Heart left ventricle (tissue), 16 donors: ENCODE measurements at regions not wholly inside any gene's neighbourhood (a gene's known extent, or its start where the extent isn't known, plus 50 kb on each side); places are given as distances from the start of the nearest gene placed in this dataset.

Experiments
- ATAC-seq, 4 donors: fragments of 200-7000 bp; cut with Tn5 transposase; one replicate each; pipeline ENCODE4 v1.9.1; 2020 to 2022; ENCODE audit warnings: moderate library complexity in 4 of 4, mild to moderate bottlenecking in 3 of 4, moderate number of reproducible peaks in 1 of 4
- DNase-seq, 5 donors: peaks; one replicate each; pipeline ENCODE4 v3.0.0-alpha.2; 2020
- H3K27ac ChIP-seq, 12 donors: fragments of 200-600 bp; sonication (generic) in 4 of 12; one replicate each; pipeline versions ENCODE4 v1.5.0 to v1.8.0; 2016 to 2022; ENCODE audit warnings: mild to moderate bottlenecking in 2 of 12
- H3K27me3 ChIP-seq, 9 donors: fragments of 200-600 bp; sonication (generic) in 2 of 9; one replicate each; pipeline versions ENCODE4 v1.5.1 to v1.8.0; 2016 to 2022; ENCODE audit warnings: mild to moderate bottlenecking in 3 of 9
- H3K36me3 ChIP-seq, 9 donors: fragments of 200-600 bp; sonication (generic) in 2 of 9; one replicate each; pipeline versions ENCODE4 v1.5.0 to v1.8.0; 2018 to 2022; ENCODE audit warnings: mild to moderate bottlenecking in 2 of 9
- H3K4me1 ChIP-seq, 12 donors: fragments of 200-600 bp; sonication (generic) in 4 of 12; one replicate each; pipeline versions ENCODE4 v1.5.0 to v1.8.0; 2016 to 2022; ENCODE audit warnings: mild to moderate bottlenecking in 3 of 12
- H3K4me3 ChIP-seq, 12 donors: fragments of 200-600 bp; sonication (generic) in 4 of 12; one replicate each; pipeline versions ENCODE4 v1.5.0 to v1.8.0; 2017 to 2022; ENCODE audit warnings: mild to moderate bottlenecking in 9 of 12, moderate library complexity in 4 of 12
- H3K9me3 ChIP-seq, 12 donors: fragments of 200-600 bp; sonication (generic) in 4 of 12; one replicate each; pipeline versions ENCODE4 v1.5.0 to v1.8.0; 2016 to 2022; ENCODE audit warnings: mild to moderate bottlenecking in 1 of 12
- POLR2A ChIP-seq, 2 donors: fragments of 450-650 bp; IDR thresholded peaks; one replicate each; pipeline ENCODE4 v1.6.1; 2017; ENCODE audit warnings: antibody characterized with exemption in 2 of 2, mild to moderate bottlenecking in 2 of 2, moderate library complexity in 2 of 2
- WGBS, 4 donors: extraction: QIAGEN DNeasy Blood & Tissue Kit in 2 of 4; methylation state at CpG; one replicate each; pipeline versions ENCODE4 v1.1.5 to v1.1.7; 2013 to 2018; 5-methylcytosine and 5-hydroxymethylcytosine counted together
- intact Hi-C, 10 donors: fragments of 100-400 bp; cut with DNase I; formaldehyde crosslinking; loops; one replicate each; pipeline versions ENCODE4 v1.11.1 to v1.14.2; 2022
- TF ChIP-seq, protein P1 (sequence below), 12 donors: fragments of 200-600 bp; sonication (generic) in 4 of 12; IDR thresholded peaks; one replicate each; pipeline versions ENCODE4 v1.5.0 to v1.8.0; 2018 to 2022; ENCODE audit warnings: antibody characterized with exemption in 12 of 12, mild to moderate bottlenecking in 5 of 12
- donor health status: ischemic (EF 13 %, LVEDD 7.1; RV severe dilation, severe dysfunction).
- donor health status: healthy with polysubstance abuse.
- donor health status: DM: no; HTN: yes; CAD: no.
- donor health status: DM: no; HTN: no; CAD: no.
- donor health status: ischemic (EF 25% LVEDD 6.9; RV normal size, moderate dysfunction).
- donor health status: ischemic (EF 25% LVEDD 5.7; RV mildly dilated, moderate dysfunction).
- donor health status: healthy.
- donor health status: DM: yes; HTN: yes; CAD: no.
- donor health status: ischemic (EF 35%, LVEDD 5.7; RV mildly dilated, moderate dysfunction).
- donor health status: nonischemic (EF 11% LVEDD 7.7; RV severe dilation, severe dysfunction).
- donor health status: DM: yes; HTN: yes; CAD: no.
- donor health status: PGD.
- donor health status: ischemic (EF 29% LVEDD 5.4; RV normal size, mild dysfunction).
- donor health status: nonischemic (EF 23%, LVEDD 6.1; RV moderate dilation, normal function).

DNA sequence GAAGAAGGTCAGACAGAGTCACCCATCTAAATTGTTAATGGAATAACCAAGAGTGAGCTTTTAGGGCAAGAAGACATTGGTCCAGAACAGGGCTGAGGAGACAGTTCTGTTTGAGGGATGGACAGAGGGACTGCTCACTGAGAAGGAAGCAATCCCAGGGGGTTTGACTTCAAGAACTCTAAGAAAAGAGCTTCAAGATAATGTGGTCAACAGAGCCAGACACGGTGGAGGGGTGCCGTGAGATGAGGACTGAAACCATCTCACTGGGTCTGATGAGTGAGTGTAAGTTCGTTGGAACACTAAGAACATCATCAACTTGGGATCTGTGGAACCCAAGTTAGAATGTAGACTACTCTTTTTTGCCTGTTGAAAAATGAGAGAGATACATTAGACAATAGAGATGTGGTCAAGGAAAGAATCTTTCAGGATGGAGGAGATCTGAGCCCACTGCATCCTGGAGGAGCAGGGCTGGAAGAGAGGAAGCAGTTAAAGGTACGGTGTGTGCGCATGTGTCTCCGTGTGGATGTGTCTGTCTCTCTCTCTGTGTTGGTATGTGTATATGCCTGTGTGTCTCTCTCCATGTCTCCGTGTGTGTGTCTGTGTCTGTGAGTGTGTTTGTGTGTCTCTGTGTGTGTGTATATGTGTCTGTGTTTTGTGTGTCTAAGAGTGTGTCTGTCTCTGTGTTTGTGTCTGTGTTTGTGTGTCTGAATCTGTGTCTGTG lies 172.1 kb downstream of the MYCN start:
- no peak for ATAC-seq
- intact Hi-C loops: no loop called here
- Histone ChIP-seq H3K4me3 (no peak overlapping the region), H3K27me3 (peaks cover 0 to 7% (median 0%) of the 10 kb centered on the region in 9 donors), H3K27ac (no peak overlapping the region), H3K36me3 (no peaks in the 10 kb centered on the region), H3K4me1 (no peaks in the 10 kb centered on the region), H3K9me3 (no peaks in the 10 kb centered on the region)
- TF ChIP-seq POLR2A (IDR thresholded peaks at IDR 0.05): no peak
- TF ChIP-seq, protein P1, sequence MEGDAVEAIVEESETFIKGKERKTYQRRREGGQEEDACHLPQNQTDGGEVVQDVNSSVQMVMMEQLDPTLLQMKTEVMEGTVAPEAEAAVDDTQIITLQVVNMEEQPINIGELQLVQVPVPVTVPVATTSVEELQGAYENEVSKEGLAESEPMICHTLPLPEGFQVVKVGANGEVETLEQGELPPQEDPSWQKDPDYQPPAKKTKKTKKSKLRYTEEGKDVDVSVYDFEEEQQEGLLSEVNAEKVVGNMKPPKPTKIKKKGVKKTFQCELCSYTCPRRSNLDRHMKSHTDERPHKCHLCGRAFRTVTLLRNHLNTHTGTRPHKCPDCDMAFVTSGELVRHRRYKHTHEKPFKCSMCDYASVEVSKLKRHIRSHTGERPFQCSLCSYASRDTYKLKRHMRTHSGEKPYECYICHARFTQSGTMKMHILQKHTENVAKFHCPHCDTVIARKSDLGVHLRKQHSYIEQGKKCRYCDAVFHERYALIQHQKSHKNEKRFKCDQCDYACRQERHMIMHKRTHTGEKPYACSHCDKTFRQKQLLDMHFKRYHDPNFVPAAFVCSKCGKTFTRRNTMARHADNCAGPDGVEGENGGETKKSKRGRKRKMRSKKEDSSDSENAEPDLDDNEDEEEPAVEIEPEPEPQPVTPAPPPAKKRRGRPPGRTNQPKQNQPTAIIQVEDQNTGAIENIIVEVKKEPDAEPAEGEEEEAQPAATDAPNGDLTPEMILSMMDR (IDR thresholded peaks at IDR 0.05): no peak
- WGBS, 4 donors: 79 to 86% (median 86%) methylated on average over 7 of the region's 7 CpGs
- DNase-seq: no peak

DNA sequence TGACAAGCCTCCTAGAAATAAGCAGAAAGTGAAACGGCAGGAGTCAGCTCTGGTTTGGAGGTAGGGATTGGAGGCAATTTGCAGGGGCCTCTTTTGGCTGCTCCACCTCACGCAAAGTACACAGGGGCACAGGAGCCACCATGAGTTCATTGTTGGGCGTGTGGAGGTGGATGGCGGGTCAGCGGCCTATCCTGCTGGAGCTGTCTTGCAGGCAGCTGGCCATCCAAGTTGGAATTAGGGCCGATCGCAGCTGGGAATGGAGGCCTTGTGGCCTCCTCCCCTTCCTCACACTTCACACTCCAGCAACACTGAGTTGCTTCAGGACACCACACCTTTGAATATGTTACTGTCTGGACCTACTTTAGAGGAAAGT lies 171.5 kb downstream of the MYCN start:
- intact Hi-C loops: no loop called here
- H3K27ac ChIP-seq: no peak overlapping the region
- TF ChIP-seq POLR2A (IDR thresholded peaks at IDR 0.05): no peak
- ATAC-seq (no peak), DNase-seq (no peak)
- no peaks in the 10 kb centered on the region for H3K4me1 ChIP-seq
- no peak overlapping the region for H3K4me3 ChIP-seq
- no peaks in the 10 kb centered on the region for H3K36me3 ChIP-seq
- H3K27me3 ChIP-seq: peaks cover 0 to 12% (median 0%) of the 10 kb centered on the region in 9 donors
- H3K9me3 ChIP-seq: no peaks in the 10 kb centered on the region
- WGBS, 4 donors: 92 to 96% (median 95%) methylated on average over 7 of the region's 7 CpGs

DNA sequence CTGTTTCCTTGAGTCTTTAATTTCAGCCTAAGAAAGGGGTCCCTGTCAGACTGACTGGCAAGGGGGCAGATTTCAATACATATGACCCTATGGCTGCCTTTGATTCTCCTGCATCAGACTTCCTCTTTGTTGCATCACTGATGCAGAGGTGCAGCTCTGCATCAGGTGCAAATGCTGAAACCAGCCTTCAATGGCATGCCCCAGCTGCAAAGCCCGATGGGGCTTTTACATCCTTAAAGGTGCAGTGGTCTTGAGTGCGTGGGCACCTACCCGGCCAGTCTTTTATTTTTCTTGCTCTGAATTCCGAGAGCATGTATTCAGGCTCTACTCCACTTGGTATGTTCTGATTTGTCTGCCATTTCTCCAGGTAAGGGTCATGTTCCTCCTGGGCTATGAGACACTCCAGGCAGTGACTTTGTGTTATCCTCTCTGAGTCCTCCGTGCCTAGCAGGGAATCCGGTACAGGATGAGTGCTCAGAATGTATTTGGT lies 169.5 kb downstream of the MYCN start:
- TF ChIP-seq, protein P1 (IDR thresholded peaks at IDR 0.05): no peak
- TF ChIP-seq POLR2A (IDR thresholded peaks at IDR 0.05): no peak
- Histone ChIP-seq H3K9me3 (no peaks in the 10 kb centered on the region), H3K4me3 (no peak overlapping the region), H3K27me3 (peaks cover 0 to 30% (median 6%) of the 10 kb centered on the region in 9 donors), H3K4me1 (no peaks in the 10 kb centered on the region), H3K36me3 (no peaks in the 10 kb centered on the region), H3K27ac (no peak overlapping the region)
- ATAC-seq (no peak), DNase-seq (no peak)
- intact Hi-C loops: no loop called here
- WGBS, 4 donors: 79 to 89% (median 84%) methylated on average over 6 of the region's 6 CpGs

DNA sequence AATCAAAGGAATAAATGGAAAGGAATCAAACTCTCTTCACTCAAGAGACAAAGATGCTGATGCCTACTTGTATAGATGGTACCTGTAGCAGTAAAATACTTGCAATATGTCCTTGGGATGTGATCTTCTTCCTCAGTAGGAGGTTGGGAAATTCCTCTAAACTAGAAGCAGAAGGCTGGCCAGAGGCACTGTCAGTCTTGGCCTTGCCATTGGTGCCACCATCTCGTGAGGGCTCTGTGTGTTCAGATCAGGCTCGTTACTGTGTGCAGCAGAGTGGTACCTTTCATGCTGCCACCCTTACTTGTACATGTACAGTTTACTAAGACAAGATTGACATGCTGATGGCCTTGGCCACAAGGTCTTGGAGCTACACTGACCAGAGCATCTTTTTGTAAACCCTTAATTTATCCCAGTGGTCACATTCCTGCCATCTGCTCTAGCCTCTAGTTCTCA lies 169.0 kb downstream of the MYCN start:
- no peak for DNase-seq
- TF ChIP-seq, protein P1 (IDR thresholded peaks at IDR 0.05): no peak
- TF ChIP-seq POLR2A (IDR thresholded peaks at IDR 0.05): no peak
- no peaks in the 10 kb centered on the region for H3K9me3 ChIP-seq
- H3K4me3 ChIP-seq: no peak overlapping the region
- WGBS, 4 donors: 85 to 96% (median 94%) methylated on average over 2 of the region's 2 CpGs
- no peaks in the 10 kb centered on the region for H3K36me3 ChIP-seq
- peaks cover 0 to 35% (median 6%) of the 10 kb centered on the region in 9 donors for H3K27me3 ChIP-seq
- no peaks in the 10 kb centered on the region for H3K4me1 ChIP-seq
- H3K27ac ChIP-seq: no peak overlapping the region
- intact Hi-C loops: no loop called here
- no peak for ATAC-seq
